NCI-H2107 (cell line): ENCODE measurements at regions not wholly inside any gene's neighbourhood (a gene's known extent, or its start where the extent isn't known, plus 50 kb on each side); places are given as distances from the start of the nearest gene placed in this dataset.
"Not testable (repeated sequence)": the region's sequence is repeated elsewhere in the genome, so short reads cannot be mapped to it uniquely, and the experiment has no call there.

Experiments
- DNase-seq: peaks from one replicate; lab custom pipeline; 2025; lab: John Stamatoyannopoulos, UW

DNA sequence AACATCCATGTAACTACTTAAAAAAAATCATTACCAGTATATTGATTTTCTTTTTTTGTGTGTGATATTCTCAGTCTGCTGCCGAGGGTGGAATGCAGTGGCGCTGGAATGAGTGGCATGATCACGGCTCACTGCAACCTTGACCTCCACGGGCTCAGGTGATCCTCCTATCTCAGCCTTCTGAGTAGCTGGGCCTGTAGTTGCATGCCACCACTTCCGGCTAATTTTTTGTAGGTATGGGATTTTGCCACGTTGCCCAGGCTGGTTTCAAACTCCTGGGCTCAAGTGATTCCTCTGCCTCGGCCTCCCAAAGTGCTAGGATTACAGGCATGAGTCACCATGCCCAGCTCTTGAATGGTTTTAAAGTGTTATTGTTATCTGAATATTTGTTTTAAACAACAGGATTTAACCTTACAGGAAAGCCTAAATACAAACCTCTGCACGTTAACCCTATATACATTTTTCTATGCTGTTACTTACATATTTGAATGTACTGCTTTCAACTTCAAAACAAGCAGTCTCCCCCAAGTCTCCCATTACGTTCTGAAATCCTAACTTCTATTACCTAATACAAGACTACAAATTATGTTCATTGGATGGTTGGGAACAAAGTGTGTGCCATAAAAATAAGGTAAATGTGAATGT lies 61.7 kb downstream of the KPNA2 start:
- no peak for DNase-seq

DNA sequence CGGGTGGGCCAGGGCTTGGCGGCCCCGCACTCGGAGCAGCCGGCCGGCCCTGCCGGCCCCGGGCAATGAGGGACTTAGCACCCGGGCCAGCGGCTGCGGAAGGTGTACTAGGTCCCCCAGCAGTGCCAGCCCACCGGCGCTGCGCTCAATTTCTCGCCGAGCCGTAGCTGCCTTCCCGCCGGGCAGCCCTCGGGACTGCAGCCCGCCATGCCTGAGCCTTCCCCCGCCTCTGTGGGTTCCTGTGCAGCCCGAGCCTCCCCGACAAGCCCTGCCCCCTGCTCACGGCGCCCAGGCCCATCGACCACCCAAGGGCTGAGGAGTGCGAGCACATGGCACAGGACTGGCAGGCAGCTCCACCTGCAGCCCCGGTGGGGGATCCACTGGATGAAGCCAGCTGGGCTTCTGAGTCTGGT lies 63.8 kb downstream of the KPNA2 start:
- DNase-seq: not testable (repeated sequence)

DNA sequence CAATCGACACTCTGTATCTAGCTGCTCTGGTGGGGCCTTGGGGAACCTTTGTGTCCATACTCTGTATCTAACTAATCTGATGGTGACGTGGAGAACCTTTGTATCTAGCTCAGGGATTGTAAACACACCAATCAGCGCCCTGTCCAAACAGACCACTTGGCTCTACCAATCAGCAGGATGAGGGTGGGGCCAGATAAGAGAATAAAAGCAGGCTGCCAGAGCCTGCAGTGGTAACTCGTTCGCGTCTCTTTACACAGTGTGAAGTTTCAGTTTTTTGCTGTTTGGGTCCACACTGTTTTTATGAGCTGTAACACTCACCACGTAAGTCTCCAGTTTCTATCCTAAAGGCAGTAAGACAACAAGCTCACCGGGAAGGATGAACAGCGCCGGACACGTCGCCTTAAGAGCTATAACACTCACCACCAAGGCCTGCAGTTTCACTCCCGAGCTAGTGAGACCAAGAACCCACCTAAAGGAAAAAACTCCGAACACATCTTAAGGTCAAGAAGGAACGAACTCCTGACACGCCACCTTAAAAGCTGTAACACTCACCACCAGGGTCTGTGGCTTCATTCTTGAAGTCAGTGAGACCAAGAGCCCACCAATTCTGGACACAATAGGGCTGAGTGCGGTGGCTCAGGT lies 64.6 kb downstream of the KPNA2 start:
- no peak for DNase-seq

DNA sequence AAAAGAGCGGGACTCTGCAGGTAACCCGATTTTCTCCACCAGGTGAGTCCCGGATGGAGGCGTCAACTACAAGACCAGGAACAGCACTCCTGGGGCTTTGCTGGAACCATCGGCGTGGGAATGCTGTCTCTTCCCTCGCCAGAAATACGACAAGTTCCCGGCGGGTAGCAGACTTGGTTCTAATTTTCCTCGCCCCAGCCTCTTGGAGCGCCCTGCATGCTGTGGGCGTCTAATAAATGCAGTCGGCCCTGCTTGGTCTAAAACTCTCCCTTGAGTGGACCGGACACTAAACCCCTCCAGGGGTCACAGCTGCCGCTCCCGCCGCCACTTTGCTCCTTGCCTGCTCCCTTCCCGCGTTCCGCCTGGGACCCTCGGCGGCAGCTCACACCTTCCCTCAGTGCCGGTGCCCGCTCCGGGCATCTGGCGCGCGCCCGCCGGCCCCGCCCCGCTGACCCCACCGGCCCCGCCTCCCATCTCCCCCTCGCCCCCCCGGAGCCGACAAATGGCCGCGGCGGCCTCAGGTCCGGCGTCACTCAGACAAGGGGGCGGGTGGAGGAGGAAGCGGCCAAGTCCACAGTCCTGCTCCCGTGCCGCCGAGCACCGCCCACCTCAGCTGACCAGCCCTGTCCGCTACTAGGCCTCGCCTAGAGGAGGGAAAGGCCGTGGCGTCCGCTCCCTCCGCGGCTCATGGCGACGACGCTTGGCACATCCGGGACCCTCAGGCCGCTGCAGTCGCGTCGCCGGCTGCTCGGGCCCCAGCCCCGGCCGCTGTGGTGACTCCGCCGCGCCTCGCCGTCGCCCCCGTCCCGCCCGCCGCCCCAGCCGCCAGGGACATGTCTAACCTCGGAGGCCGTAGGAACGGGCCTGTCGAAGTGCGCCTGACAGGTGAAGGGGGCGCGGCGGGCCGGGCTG lies 65.8 kb downstream of the KPNA2 start:
- peak; percentile 46 for DNase-seq

DNA sequence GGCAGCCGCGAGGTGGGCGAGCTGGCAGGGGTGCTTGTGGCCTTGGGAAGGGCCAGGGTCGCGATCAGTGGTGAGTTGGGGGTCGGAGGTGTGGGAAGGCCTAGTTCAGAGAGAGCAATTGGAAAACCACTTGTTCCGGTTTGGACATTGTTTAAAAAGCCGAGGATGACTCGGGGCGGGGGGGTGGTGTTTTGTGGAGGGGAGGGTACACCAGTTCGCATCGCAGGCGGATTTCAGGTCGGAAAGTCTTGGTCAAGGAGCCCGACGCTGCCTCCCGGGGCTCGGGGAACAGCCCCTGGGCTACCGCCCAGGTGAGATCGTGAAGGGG lies 66.4 kb downstream of the KPNA2 start:
- DNase-seq: no peak

DNA sequence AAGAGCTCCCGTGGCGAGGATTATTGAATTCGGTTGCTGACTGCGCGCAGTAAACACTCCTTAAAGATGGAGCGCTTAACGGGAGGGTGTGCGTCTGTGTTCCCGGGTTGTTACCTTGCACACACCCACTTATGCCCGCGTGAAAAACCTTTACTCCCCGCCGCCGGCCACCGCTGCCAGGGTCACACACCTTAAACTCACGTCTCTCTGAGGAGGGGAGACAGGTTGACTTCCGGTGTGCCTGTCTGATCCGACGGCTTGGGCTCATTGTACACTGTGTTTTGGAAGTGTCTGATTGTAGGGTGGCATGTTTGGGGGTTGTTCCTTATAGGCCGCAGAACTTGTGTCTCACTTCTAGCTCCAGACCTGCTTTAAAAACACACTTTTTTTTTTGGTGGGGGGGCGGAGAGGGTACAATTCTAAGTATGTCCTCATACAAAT lies 66.8 kb downstream of the KPNA2 start:
- DNase-seq: no peak

DNA sequence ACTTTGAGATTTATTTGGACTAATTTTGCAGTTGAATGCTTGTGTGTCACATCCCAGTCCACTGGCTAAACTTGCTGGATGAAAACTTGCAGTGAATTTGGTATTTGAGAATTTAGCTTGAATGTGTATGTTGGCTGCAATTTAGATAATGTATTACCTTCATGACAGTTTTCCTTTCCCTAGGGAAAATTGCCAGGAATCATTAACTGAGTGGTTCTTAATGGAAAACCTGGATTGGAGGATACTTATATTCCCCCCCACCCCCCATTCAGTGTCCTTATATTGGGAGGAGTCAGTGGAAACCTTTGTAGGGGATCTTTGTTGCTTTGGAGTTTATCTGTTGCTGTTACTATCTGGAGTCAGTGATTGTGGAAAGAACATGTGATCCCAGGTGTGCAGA lies 67.6 kb downstream of the KPNA2 start:
- no peak for DNase-seq

DNA sequence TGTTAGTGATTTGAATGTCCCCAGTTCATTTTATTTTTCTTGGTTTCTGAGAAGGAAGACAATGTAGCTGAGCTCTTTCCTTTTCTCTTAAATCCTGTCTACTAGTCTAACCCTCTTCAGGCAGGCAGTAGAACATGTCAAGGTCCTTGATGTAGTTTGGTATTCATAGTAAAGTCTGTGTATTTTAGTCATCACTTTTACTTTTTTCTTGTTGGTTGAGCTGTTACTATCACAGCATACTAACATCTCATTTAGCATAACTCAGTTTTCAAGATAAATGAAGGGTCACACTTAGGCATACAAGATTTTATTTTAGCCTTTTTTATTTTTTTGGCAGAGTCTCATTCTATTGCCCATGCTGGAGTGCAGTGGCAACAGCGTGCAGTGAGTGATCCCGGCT lies 70.5 kb downstream of the KPNA2 start:
- no peak for DNase-seq

DNA sequence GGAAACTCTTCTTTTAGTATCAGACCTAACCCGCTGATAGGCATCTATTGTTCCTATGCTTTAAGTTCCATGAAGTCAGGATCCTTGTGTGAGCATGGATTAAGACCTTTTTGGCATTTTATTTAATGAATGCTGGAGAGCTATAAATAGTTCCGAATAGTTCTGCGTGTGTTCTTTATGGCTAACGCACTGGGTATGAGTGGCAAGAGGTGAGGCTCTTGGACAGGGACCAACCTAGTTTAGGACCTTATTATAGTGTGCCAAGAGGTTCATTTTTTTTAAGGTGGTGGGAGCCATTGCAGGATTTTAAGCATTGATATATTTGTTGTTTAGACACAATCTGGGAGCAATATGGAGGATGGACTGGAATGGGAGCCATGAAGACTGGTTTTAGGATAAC lies 71.8 kb downstream of the KPNA2 start:
- no peak for DNase-seq

DNA sequence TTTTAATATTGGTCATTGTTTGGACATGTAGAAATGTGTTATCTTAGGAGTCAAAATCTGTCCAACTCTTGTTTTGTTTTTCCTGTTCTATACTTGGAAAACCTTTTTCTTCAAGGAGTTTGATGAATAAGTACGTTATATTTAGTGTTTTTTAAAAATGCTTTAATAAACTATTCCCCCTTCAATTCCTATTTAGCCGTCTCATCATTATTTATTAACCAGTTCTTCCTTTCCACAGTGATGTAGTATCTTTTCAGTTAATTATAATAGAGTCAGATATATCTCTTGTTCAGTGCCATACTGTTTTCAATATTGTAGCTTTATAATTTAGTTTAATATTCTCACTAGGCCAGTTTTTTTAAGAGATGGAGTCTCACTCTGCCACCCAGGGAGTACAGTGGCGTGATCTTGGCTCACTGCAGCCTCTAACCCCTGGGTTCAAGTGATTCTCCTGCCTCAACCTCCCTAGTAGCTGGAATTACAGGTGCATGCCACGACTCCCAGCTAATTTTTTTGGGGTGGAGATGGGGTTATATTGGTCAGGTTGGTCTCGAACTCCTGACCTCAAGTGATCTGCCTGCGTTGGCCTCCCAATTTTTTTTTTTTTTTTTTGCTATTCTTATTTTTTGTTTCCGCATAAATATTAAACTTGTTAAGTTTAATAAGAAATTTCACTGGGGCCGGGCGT lies 72.9 kb downstream of the KPNA2 start:
- no peak for DNase-seq

DNA sequence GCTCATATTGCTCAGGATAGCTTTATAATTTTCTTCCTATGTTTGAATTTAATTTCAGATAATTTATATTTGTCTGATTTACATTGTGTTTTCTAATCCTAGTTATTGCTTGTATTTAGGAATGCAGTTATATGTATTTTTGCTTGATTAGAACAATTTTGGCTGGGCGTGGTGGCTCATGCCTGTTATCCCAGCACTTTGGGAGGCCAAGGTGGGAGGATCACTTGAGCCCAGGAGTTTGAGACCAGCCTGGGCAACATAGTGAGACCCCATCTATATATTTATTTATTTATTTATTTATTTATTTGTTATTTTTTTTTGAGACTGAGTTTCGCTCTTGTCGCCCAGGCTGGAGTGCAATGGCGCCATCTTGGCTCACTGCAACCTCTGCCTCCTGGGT lies 73.9 kb downstream of the KPNA2 start:
- DNase-seq: not testable (repeated sequence)

DNA sequence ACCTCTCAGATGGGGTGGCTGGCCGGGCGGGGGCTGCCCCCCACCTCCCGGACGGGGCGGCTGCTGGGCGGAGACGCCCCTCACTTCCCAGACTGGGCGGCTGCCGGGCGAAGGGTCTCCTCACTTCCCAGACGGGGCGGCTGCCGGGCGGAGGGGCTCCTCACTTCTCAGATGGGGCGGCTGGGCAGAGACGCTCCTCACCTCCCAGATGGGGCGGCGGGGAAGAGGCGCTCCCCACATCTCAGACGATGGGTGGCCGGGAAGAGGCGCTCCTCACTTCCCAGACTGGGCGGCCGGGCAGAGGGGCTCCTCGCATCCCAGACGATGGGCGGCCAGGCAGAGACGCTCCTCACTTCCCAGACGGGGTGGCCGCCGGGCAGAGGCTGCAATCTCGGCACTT lies 80.7 kb downstream of the KPNA2 start:
- DNase-seq: not testable (repeated sequence)

DNA sequence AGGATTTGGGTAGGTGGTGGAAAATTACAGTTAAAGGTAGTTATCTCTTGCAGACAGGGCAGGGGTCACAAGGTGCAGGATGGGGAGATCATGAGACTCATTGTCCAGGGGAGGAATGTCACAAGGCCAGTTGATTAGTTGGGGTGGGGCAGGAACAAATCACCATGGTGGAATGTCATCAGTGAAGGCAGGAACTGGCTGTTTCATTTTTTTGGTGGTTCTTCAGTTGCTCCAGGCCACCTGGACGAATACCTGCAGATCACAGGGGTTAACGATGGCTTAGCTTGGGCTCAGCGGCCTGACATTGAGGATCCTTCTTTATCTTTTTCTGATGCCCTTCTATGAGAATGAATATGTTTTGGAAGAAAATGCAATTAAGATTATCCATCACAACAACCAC lies 87.1 kb downstream of the KPNA2 start:
- no peak for DNase-seq

DNA sequence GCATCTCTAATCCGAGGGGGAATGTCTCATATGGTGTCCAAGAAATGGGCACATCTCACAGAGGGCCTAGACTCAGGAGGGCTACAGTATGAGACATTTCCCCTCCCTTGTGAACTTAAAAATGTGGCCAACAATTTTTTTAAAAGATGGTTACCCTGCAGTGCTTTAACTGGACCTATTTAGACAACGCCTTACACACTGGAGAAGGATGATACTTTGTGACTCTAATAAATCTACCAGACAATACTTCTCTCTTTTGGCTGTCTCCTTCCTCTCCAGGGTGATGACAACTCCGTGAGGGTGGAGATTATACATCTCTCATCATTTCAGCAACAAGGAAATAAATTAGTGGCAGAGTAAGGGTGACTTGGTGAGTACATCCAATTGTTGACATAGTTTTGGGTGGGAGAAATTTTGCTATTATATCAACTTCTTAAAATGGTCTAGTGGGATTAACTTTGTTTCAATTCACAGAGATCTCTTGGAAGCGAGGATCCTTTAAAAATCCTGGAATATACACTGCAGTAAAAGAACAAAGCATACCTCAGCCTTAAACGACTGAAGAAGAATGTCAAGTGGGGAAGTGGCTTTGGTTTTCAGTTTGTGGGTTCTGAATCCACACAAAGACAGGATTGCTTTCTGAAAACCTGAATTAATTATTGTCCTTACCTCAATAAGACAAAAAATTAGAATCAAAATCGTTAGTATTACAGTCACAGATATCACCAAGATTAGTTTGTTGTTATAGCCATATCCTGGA lies 89.8 kb downstream of the KPNA2 start:
- DNase-seq: no peak

DNA sequence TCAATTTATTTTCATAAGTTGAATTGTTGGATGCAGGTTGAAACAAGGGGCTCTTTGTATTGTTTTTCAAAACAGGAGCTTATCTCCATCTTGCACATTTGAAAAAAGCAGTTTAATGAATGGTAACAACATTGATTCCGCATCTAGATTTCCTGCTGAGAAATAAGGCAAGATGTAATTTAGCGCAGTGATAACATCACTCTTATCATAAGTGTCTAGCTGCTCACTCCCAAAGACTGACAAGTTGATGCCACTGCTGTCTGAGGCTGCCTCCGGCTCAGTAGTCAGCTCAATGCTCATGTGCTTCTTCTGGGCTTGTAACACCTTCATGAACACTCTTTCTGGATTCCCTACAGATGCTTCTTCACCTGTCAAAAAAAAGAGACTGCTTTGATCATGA lies 92.4 kb downstream of the KPNA2 start:
- no peak for DNase-seq

DNA sequence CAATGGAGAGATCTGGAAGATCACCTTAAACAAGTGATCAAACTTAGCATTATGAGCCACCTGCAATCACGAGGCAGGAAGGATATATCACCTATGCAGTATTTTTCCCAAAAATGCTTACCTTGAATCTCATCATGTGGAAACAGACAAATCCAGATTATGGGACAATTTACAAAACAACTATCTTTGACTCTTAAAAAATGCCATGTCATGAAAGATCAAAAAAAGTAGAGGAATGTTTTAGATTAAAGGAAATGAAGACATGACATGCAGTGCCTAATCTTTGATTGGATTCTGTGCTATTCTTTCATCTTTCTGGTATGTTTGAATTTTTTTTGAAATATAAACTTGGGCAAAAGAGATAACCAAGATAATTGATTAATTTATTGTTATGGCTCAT lies 95.9 kb downstream of the KPNA2 start:
- no peak for DNase-seq

DNA sequence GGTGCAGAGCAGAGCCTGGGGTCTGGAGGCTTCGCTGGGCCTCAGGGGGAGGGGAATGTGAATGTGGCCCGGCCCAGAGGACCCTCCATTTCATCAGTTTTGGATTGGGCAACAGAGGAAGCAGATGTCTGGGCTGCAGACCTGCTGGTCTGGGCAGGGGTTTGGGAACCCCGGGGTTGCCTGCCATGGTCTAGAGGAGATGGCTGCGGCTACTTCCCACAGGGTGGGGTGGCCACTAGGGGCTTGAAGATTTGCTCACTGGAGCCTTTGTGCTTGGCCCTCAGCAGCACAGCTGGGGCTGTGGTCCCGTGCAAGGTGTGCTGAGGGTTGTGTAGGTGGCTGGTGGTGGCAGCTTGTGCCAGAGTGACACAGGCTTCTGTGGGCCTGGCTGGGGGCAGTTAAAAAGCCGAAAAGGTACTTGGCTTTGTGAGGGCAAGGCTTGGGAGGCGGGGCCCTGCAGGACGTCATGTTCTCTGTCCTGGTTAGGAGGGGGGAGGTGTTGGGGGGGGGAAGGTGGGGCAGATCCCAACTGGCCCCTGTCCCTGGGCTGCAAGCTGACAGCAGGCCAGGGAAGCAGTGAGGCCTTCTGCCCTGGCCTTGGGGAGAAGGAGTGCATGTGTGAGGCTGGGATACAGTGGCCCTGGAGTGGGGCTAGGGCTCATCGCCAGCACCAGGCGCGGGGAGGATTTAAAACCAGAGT lies 98.0 kb downstream of the KPNA2 start:
- DNase-seq: no peak

DNA sequence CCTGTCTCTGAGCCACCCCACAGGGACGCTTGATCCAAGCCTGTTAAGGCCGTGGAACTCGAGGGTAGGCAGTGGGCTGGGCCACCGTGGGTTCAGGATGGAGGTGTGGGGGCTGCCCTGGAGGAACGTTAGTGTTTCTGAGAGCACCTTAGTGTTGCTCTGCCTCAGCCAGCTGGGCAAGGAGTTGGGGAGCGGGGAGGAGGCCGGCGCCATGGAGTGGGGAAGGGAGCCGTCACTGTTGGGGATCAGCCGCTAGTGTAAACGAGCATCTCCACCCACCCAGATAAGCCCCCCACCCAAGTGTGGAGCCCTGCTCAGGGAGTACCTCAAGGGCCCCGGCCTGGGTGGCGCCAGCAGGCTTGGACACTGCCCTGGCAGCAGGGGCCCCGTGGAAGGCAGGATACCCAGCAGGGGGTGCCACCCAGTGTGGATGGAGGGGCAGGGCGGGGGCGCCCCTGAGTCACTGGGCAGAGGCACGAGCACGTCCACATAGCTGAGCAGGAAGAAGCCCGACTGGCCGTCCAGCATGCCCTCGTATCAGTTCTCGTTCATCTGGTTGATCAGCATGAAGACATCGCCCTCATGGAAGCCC lies 98.6 kb downstream of the KPNA2 start:
- no peak for DNase-seq

DNA sequence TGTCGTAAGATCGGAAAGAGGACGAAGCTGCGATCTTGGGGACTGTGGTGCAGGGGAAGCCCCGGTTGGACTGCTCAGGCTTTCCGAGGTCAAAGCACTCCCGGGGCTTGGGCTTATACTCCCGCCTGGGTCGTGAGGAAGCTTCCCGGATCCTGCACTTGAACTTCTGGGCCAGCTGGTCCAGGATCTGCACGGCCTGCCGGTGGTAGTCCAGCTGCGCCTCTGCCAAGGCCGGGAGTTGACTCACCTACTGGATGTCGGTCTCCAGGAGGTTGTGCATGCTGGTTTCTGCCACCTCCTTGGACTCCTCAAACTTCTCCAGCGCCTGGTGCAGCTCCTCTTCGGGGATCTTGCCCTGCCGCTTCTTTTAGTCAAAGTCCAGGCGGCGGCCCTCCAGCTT lies 99.2 kb downstream of the KPNA2 start:
- DNase-seq: no peak

DNA sequence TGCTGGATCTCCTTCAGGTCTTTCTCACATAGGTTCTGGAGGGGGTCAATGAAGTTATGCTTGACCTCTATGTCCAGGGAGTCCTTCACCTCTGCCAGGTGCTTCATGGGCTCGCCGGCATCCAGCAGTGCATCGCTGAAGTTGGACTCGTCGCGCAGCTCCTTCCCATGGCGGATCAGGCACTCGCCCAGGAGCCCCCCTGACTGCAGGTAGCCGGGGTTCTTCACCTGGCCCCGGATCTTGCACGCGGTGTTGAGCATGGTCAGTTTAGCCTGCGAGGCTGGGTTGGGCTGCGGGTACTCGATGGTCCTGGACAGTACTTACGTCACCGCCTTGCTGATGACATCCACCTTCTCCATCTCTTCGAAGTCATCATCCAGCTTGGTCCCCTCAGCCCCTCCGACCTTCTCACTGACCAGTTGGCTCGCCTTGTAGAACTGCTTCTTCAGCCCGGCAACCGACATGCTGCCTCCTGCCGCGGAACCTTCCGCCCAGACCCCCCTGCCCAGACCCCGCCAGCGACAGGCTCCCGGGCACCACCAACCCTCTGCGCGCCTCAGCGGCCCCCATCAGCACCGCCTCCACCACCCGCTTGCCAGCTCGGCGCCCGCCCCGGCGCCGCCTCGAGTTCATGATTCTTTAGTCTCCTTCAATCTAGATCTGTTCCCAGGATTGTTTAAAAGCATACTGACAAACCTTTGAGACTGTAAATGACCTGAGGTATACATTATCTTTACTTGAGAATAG lies 99.8 kb downstream of the KPNA2 start:
- DNase-seq: no peak
